ENCODE measurements at regions not wholly inside any gene's neighbourhood (a gene's known extent, or its start where the extent isn't known, plus 50 kb on each side); places are given as distances from the start of the nearest gene placed in this dataset.
A peak's percentile ranks its signal among the peaks of the same experiment; 100 is the strongest.
"Not testable (repeated sequence)": the region's sequence is repeated elsewhere in the genome, so short reads cannot be mapped to it uniquely, and the experiment has no call there.

GRCh38 chr4:126898815-126899214 is 733.9 kb upstream of the INTU start:
- H3K27me3 ChIP-seq, result no peaks in the 10 kb centered on the region
- no peak overlapping the region for H3K4me3 ChIP-seq
- no peaks in the 10 kb centered on the region for H3K4me1 ChIP-seq
- peaks cover 4% of the 10 kb centered on the region for H3K36me3 ChIP-seq
- H3K9me3 ChIP-seq (replicated peaks), result 0 out of 2 replicates have a peak, but pooled peaks cover 10% of the 10 kb centered on the region
- no peak overlapping the region for H3K27ac ChIP-seq
- no peak for DNase-seq

DNA sequence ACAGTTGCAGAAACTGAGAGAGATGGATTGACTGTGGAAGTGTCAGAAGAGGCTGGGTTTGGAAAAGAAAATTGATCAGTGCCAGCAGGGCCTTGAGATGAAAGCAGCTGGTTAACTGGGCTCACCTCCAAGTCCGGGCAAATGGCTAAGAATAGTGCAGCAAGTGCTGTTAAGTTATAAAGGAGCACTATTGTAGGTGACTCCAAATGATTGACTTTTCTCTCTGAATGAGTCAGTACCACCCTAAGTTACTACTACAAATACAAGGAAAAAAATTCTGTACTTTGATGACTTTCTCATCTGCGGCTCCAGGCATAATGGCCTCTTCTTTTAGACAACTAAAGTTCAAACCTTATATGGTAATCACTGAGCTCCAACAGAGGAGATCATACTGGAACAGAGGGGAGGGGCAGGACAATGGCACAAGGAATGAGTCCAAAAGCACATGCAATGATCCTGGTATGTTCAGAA is 733.4 kb upstream of the INTU start:
- no peak overlapping the region for H3K27ac ChIP-seq

GRCh38 chr4:126906466-126906865 is 726.3 kb upstream of the INTU start:
- H3K4me1 ChIP-seq, result no peaks in the 10 kb centered on the region
- H3K27me3 ChIP-seq, result no peaks in the 10 kb centered on the region
- peaks cover 10% of the 10 kb centered on the region for H3K36me3 ChIP-seq
- no peak overlapping the region for H3K27ac ChIP-seq
- no peak overlapping the region for H3K4me3 ChIP-seq
- DNase-seq, result no peak
- no peaks in the 10 kb centered on the region; the same call in 1 of the 2 replicates for H3K9me3 ChIP-seq (replicated peaks)

More for the DNA sequence above, 733.4 kb upstream of the INTU start:
- Histone ChIP-seq H3K4me1 (no peaks in the 10 kb centered on the region), H3K9me3 (replicated peaks) (0 out of 2 replicates have a peak, but pooled peaks cover 10% of the 10 kb centered on the region), H3K27me3 (no peaks in the 10 kb centered on the region), H3K36me3 (peaks cover 4% of the 10 kb centered on the region; the same call in 1 of the 2 replicates), H3K4me3 (no peak overlapping the region)
- peak in 1 of 2 experiments; percentile 10 for DNase-seq

- Histone ChIP-seq H3K9me3 (replicated peaks) (no peaks in the 10 kb centered on the region; the same call in 1 of the 2 replicates), H3K36me3 (peaks cover 10% of the 10 kb centered on the region), H3K27me3 (no peaks in the 10 kb centered on the region), H3K27ac (no peak overlapping the region), H3K4me3 (no peak overlapping the region), H3K4me1 (no peaks in the 10 kb centered on the region)
- DNase-seq, result no peak
These were observed 725.4 kb upstream of the INTU start for GRCh38 chr4:126907389-126907788.

GRCh38 chr4:126916049-126916625 is 716.6 kb upstream of the INTU start:
- no peaks in the 10 kb centered on the region for H3K27me3 ChIP-seq

GRCh38 chr4:126916626-126917140 is 716.1 kb upstream of the INTU start:
- no peaks in the 10 kb centered on the region for H3K36me3 ChIP-seq
- H3K27me3 ChIP-seq, result no peaks in the 10 kb centered on the region
- H3K4me3 ChIP-seq, result peak overlapping the region; percentile 46
- H3K27ac ChIP-seq, result peak overlapping the region; percentile 4; the same call in 1 of the 2 replicates
- H3K4me1 ChIP-seq, result peaks cover 4% of the 10 kb centered on the region
- no peaks in the 10 kb centered on the region for H3K9me3 ChIP-seq (replicated peaks)
- DNase-seq, result peak; percentile 31 to 64

More at GRCh38 chr4:126916049-126916625, 716.6 kb upstream of the INTU start:
- Histone ChIP-seq H3K4me1 (peaks cover 4% of the 10 kb centered on the region), H3K4me3 (peak overlapping the region; percentile 46), H3K27ac (no peak overlapping the region), H3K36me3 (no peaks in the 10 kb centered on the region), H3K9me3 (replicated peaks) (no peaks in the 10 kb centered on the region)
- DNase-seq, result peak in 1 of 2 experiments; percentile 17

DNA sequence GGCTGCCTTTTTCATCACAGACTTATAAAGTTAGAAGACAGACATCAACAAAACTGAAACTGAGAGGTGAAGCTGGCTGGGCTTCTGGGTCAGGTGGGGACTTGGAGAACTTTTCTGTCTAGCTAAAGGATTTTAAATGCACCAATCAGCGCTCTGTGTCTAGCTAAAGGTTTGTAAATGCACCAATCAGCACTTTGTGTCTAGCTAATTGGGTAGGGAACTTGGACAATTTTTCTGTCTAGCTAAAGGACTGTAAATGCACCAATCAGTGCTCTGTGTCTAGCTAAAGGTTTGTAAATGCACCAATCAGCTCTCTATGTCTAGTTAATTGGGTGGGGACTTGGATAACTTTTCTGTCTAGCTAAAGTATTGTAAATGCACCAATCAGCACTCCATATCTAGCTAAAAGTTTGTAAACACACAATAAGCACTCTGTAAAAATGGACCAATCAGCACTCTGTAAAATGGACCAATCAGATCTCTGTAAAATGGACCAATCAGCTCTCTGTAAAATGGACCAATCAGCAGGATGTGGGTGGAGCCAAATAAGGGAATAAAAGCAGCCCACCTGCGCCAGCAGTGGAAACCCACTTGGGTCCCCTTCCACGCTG is 710.3 kb upstream of the INTU start:
- not testable (repeated sequence) for H3K27ac ChIP-seq; DNase-seq; H3K36me3 ChIP-seq; H3K27me3 ChIP-seq; H3K9me3 ChIP-seq (replicated peaks); H3K4me3 ChIP-seq; H3K4me1 ChIP-seq

- no peaks in the 10 kb centered on the region for H3K9me3 ChIP-seq (replicated peaks)
- no peaks in the 10 kb centered on the region for H3K27me3 ChIP-seq
- 0 out of 2 replicates have a peak, but pooled peaks cover 4% of the 10 kb centered on the region for H3K36me3 ChIP-seq
- no peaks in the 10 kb centered on the region for H3K4me1 ChIP-seq
- H3K4me3 ChIP-seq, result no peak overlapping the region
- DNase-seq, result no peak
- H3K27ac ChIP-seq, result no peak overlapping the region
These were observed 708.5 kb upstream of the INTU start for GRCh38 chr4:126924237-126924636.

- DNase-seq; H3K36me3 ChIP-seq; H3K4me3 ChIP-seq; H3K27ac ChIP-seq; H3K27me3 ChIP-seq; H3K4me1 ChIP-seq; H3K9me3 ChIP-seq (replicated peaks): not testable (repeated sequence)
These were observed 702.7 kb upstream of the INTU start for GRCh38 chr4:126930059-126930458.

DNA sequence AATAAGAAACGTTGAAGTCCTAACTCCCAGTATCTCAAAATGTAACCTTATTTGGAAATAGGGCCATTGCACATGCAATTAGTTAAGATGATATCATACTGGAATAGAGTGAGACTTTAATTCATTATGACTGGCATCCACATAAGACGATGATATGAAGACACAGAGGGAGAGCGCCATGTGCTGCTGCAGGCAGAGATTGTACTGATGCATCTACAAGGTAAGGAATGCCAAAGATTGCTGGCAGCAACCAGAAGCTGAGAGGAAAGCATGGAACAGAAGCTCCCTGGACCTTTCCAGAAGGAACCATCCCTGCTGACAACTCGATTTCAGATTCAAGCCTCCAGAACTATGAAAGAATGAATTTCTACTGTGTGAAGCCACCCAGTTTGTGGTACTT is 697.0 kb upstream of the INTU start:
- Histone ChIP-seq H3K4me1 (no peaks in the 10 kb centered on the region), H3K4me3 (no peak overlapping the region), H3K27me3 (no peaks in the 10 kb centered on the region), H3K9me3 (replicated peaks) (0 out of 2 replicates have a peak, but pooled peaks cover 2% of the 10 kb centered on the region), H3K27ac (no peak overlapping the region), H3K36me3 (peaks cover 2% of the 10 kb centered on the region; the same call in 1 of the 2 replicates)
- no peak for DNase-seq

DNA sequence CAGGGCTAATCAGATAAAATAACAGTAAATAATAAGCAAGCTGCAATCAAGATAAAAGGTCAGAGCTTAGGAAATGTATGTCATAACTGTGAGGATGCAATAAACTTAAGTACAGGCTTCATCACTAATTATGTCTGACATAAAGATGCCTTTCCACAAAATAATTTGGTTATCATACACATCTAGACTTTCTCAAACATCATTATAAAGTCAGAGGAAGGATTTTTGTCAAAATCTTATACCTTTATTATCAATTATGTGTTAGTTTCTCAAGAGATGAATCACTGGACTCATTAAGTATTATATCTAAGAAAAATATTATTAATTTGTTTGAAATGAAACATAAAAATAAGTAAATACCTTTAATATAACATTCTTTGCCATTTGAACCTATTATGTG is 695.4 kb upstream of the INTU start:
- H3K9me3 ChIP-seq (replicated peaks), result 0 out of 2 replicates have a peak, but pooled peaks cover 2% of the 10 kb centered on the region
- peaks cover 2% of the 10 kb centered on the region; the same call in 1 of the 2 replicates for H3K36me3 ChIP-seq
- no peak overlapping the region for H3K27ac ChIP-seq
- no peak for DNase-seq
- no peaks in the 10 kb centered on the region for H3K4me1 ChIP-seq
- H3K27me3 ChIP-seq, result no peaks in the 10 kb centered on the region
- no peak overlapping the region for H3K4me3 ChIP-seq

- Histone ChIP-seq H3K4me3 (no peak overlapping the region), H3K36me3 (peaks cover 2% of the 10 kb centered on the region; the same call in 1 of the 2 replicates), H3K9me3 (replicated peaks) (0 out of 2 replicates have a peak, but pooled peaks cover 2% of the 10 kb centered on the region), H3K27ac (no peak overlapping the region), H3K4me1 (no peaks in the 10 kb centered on the region), H3K27me3 (no peaks in the 10 kb centered on the region)
- DNase-seq, result no peak
These were observed 694.8 kb upstream of the INTU start for GRCh38 chr4:126937846-126938422.

DNA sequence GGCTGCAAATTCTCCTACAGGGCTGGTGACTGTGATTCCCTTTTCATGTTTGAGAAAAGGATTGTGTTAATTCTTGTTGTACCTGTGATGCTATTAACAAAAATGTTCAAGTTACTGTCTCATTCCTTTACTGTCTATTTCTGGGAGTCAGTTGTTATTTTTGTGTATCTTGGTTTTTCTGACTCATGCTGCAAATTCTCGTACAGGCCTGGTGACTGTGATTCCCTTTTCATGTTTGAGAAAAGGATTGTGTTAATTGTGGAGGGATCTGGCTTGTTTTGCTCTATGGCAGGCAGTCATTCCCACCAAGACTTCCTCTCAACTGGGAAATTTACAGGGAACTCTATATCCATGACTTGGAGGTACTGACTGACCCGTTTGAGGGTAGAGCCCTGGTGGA is 693.4 kb upstream of the INTU start:
- Histone ChIP-seq H3K4me3 (no peak overlapping the region), H3K9me3 (replicated peaks) (0 out of 2 replicates have a peak, but pooled peaks cover 2% of the 10 kb centered on the region), H3K27ac (no peak overlapping the region), H3K36me3 (peaks cover 1% of the 10 kb centered on the region; the same call in 1 of the 2 replicates), H3K27me3 (no peaks in the 10 kb centered on the region), H3K4me1 (no peaks in the 10 kb centered on the region)
- no peak for DNase-seq

GRCh38 chr4:126947536-126947935 is 685.2 kb upstream of the INTU start:
- H3K36me3 ChIP-seq, result peaks cover 10% of the 10 kb centered on the region; the same call in 1 of the 2 replicates
- H3K27me3 ChIP-seq, result no peaks in the 10 kb centered on the region
- no peak overlapping the region for H3K27ac ChIP-seq
- no peaks in the 10 kb centered on the region for H3K4me1 ChIP-seq
- DNase-seq, result no peak
- H3K9me3 ChIP-seq (replicated peaks), result no peaks in the 10 kb centered on the region; the same call in 1 of the 2 replicates
- H3K4me3 ChIP-seq, result no peak overlapping the region

All from SJCRH30 (cell line).